ENCODE measurements at regions not wholly inside any gene's neighbourhood (a gene's known extent, or its start where the extent isn't known, plus 50 kb on each side); places are given as distances from the start of the nearest gene placed in this dataset.

DNA sequence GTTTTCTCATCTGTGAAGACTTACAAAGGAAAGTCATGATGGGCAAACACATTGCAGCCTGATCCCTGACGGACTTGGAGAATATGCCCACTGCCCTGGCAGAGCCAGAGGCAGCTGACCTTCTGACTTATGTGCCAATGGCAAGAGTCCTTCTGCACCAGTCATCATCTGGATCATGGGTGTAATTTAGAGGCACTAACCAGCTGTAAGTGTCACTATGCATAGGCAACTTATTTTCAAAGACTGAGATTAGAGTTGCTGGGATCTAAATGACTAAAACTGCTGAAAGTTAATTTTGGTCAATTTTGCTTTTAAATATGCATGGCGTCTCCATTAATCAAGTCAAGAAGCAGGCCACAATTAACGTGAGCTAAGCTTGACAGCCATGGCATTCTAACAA lies 261.2 kb downstream of the BCL11A start:
- DNase-seq = no peak

DNA sequence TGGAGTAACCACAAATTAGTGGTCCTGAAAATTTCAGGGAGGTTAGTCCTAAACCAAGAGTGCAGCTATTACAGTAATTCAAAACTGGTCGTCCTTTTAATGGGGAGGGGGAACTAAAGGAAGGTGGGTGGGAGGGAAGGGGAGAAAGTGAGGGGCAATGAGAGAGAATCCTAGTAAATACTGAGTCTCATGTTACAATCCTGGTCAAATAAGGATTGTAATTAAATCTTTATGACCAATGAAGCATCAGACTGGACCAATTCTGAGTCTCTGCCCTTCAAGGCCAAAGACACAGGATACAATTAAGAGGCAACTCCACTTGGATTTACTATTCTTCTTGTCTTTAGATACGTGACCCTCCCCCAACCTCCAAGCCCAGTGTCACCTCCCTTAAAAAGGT lies 262.9 kb downstream of the BCL11A start:
- no peak for DNase-seq

DNA sequence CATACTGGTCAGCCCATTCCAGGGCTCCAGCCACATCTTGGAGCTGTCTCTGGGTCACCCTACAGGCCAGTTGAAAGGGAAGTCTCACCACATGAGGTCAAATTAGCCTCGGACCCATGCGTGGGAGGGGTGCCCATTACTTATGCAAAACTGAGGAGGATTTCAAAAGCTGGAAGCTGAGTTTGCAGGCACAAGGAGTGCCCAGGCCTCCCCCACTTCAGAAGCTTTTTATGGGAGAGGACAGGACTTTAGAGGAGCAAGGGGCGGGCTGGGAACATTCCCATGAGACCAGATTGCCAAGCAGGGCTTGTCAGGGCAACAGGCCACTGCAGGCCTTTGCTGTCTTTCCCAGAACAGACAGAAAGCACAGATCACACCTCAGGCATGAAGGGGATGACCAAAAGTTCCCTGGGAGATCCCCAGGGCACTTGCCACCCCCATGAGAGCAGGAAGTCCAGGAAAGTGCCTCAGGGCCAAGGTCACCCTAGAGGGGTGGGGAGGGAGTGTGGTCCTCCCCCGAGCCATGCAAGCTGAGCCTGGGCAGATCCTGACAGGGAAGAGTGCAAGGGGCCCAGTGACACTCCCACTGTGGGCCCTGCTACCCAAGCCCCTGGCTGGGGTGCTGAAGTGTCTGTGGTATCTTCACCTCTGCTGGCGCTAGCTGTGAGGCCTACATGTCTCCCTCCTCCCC lies 267.7 kb downstream of the BCL11A start:
- DNase-seq = no peak

DNA sequence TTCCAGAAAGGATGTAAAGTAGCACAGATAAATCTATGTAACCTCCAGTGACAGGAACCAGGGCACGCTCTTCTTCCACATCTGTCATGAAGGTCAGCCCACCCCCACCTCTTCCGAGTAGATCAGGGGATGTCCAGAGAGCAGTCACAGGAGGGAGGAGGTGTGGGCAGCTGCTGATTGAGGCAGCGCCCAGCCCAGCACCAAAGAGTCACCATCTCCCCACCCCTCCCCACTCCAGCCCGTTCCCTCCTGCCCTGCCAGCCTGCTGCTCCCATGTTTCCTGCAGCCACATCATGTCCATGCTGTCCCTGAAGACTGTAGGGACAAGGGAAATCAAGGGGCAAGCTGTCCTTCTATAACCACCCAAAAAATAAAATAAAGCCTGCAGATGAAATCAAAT lies 269.8 kb downstream of the BCL11A start:
- no peak for DNase-seq

DNA sequence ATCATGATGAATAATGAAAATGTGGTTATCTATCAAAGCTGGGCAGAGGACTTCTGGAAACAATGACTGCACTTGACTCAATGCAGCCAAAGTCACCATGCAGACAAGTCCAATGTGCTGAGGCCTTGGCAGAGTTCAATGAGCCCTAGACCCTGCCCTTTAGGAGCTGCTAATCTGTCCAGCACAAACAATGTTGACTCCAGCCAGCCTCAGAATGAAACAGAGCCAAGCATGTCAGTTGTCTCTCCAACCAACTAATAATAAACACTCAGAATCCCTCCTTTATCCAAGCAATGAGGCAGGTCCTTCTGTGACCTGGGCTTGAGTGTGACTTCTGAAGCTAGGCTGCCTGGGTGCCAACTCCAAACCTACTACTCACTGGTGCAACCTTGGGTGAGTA lies 270.6 kb downstream of the BCL11A start:
- no peak for DNase-seq

DNA sequence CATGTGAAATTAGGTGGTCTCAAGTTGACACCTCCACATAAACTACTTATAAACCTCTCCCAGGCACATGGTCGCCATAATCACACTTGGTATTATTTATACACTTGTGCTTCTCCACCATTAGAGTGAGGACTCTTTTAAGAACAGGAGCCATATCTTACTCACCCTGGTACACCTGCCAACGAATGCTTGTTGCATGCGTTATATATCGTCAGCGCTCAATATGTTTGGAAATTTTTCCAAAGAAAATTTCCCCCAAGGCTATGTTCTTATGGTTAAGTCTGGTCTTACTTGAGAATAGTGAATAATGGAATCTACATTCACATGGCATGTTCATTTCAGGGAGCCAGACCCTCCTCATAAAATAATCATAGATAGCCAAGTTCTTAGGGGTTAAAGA lies 271.7 kb downstream of the BCL11A start:
- DNase-seq = no peak

DNA sequence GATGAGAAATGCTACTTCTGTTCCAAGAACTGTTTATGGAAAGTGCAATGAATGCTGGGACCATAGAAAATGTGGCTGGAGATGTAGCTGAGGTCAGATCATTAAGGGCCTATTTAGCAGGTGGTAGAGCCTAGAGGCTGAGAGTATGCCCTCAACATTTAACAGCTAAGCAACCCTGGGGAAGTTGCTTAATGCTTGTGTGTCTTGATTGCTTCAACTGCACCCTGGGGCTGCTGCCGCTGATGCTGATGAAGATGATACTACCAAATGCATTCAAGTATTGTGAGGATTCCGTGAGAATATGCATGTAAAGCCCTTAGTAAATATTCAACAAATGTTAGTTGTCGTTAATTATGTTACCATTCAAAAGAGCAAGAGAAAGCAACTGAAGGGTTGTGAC lies 273.2 kb downstream of the BCL11A start:
- DNase-seq = peak; percentile 18

DNA sequence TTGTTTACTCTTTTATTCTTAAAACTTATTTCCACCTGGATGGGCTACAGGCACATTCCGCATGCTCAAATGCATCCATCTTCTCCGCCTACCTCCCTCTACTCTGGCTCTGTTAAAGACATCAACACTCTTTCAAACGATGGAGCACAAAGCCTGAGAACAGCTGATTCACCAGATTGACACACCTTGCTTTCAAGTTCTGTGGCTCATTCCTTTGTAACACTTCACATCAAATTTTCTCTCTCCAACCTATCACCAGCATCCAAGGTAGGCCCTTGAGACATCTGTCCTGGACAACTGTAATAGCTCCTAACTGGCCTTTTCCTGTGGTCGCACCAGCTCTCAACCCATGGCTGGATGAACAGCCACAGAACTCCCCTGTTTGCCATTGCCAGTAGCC lies 274.5 kb downstream of the BCL11A start:
- DNase-seq = no peak

DNA sequence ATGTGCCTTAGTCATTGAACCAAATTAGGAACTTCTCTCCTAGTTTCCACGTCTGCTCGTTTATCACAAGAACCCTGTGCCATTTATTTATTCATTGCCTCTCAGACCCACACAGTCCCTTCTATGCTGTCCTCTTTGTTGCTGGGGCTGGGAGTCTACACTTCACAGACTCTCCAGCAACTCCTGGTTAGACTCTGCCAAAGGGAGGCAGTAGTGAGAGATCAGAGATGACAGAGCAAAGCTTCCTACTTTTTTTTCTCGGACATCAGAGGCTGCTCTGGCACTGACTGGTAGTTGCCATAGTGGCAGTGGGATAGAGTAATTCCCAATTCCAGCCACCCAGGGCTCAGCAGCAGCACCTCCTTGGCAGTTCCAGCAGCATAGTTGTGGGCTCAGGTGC lies 277.5 kb downstream of the BCL11A start:
- DNase-seq = no peak

DNA sequence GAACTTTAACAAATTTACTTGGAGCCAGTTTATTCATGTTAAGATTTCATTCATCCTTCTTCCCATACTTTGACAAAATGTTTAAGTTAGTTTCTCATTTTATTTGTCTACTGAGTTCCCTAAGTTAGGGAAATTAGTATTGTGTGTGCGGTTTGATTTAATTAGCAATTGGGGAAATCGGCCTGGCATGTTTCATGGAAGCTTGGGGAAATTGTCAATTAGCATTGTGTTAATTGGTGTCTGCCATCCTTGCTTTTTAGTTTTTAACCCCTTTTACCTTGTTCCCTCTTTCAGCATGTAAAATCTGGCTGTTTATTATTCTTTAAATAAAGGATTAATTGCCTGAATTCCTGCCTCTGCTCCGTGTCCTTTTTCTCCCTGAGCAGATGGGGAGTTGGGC lies 279.6 kb downstream of the BCL11A start:
- DNase-seq = no peak

DNA sequence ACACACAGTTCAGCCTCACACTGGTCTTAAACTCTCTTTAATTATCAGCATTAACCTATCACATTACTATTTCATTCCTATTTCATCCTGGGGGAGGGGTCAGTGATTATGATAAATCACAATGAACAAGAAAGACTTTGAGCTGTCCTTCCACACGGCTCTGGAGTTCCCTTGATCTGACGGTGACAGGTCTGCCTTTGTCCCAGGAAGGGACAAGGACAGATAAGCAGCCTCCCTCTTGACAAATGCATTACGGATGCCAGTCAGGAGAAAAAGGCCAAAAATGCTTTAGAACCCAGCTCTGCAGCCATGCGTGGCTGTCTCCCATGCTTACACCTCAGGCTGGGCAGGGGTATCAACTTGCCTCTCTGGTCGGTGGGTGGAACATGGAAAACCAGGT lies 281.7 kb downstream of the BCL11A start:
- DNase-seq = no peak

DNA sequence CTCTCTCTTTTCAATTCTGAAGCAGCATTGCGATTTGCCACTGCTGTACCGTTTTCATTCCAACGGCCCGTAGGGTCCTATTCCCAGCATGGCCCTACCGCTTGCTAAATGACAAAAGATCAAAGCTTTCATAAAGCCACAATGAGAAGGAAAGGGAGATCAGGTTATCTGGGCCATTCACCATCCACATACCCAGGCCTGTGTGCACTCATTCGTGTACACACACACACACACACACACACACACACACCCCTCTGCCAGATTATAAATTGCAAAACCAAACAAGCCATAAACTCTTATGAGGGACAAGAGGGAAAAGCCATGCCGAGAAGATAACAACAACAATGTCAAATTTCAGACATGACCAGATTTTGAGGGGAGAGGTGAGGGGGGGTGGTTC lies 282.3 kb downstream of the BCL11A start:
- no peak for DNase-seq

DNA sequence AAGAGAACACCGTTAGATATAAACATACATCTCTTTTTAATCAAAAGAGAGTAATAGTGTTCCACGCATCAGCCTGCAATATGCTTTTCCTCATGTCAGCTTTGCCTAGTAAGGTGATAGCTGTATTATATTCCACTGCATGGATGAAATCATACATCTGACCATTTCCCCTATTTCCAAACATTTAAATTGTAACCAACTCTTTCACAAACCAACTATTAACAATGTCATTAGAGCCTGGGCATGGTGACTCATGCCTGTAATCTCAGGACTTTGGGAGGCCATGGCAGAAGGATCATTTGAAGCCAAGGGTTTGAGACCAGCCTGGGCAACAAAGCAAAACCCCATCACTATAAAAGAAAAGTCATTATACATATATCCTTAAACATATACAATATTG lies 284.8 kb downstream of the BCL11A start:
- no peak for DNase-seq

DNA sequence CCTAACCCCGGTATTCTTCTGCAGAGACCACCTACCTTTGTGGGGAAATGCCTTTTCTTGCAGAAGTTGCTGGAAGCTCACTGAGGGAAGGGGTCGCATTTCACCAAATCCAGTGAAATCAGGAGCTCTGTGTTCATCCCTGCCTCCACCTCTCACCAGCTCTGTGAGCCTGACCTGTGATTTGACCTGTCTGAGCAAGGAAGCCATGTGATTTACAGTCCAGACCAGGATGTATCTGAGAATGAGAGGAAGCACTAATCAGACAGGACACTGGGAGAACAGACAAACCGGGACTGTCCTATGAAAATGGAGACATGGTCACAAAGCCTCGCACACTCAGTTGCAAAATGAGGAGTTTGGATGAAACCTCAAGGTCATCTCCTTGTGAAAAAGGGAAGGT lies 285.4 kb downstream of the BCL11A start:
- DNase-seq = no peak

DNA sequence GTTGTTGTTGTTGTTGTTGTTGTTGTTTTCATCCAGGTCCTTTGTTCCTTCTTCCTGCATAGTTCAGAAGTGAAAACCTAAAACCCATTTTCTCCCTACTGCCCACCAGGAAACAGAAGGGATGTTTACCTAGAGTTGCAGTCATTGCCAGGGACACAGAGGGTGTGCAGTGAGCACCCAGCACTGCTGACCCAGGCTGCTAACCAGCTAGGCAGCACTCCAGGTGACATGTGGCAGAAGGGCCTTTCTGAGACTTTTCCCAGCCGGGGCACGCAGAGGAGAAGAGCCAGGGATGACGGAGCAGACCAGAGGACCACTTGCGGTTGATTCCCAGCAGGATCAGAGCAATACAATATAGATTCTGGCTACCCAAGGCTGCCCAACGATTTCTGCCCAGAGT lies 286.3 kb downstream of the BCL11A start:
- DNase-seq = no peak

DNA sequence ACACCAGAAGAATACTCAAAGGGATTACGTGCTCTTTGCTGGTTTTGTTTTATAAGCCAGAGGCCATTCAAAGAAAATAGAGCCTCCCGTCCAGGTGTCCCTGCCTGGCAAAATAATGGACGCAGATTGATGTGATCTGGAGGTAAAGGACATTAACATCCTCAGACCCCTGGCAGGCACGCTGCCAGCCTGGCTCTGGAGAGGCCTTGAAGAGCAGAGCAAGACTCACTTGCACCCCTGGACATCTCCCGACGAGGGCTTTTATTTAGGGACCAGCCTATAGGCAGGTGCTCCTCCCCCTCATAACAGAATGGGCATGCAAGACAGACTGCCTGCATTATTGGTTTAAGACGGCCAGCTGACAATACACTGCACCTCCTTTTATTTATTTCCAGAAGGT lies 291.3 kb downstream of the BCL11A start:
- DNase-seq = no peak

DNA sequence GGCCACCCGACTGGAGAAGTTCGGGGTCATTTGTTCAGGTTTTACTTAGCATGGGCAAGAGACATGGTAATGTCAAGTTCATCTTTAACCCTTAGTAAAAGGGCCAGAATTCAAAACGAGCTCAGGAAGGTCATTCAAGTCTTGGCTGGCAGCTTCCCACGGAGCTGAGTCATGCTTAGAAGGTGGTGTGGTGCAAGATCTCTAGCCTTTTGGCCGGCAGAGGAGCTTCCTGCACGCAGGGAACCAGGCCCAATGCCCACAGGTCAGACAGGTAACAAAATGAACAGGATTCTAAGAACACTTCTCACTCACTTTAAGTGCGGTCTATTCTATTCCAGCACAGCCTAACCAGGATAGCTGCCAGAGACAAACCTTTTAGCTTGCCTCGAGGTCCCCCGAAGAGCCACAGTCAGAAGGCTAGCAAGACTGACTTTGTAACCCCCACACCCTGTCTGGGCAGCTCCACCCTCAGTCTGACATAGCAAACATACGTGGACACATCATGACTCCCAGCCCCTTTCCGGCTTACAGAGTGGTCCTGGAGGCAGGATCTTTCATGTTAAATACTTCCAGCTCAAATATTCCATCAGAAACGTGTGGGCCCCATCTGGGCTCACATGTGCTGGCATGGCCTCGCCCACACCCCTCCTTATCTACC lies 292.7 kb downstream of the BCL11A start:
- peak; percentile 13 for DNase-seq

DNA sequence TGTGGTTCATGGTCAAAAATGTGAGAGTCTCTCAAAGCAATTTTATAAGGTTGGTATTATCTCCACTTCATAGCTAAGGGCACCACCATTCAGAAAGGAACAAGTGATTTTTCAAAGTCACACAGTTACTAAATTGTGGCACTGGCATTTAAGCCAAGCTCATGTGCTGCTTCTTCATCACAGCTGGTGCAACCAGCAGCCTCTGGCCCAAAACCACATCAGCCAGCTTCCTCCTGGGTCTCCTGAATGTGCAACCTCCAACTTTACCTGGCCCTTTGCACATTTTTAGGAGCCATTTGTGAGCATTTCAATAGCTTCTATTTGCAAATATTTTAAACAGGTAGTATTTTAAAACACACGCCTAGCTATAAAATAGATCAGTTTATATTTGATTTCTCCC lies 293.7 kb downstream of the BCL11A start:
- DNase-seq = peak; percentile 11

DNA sequence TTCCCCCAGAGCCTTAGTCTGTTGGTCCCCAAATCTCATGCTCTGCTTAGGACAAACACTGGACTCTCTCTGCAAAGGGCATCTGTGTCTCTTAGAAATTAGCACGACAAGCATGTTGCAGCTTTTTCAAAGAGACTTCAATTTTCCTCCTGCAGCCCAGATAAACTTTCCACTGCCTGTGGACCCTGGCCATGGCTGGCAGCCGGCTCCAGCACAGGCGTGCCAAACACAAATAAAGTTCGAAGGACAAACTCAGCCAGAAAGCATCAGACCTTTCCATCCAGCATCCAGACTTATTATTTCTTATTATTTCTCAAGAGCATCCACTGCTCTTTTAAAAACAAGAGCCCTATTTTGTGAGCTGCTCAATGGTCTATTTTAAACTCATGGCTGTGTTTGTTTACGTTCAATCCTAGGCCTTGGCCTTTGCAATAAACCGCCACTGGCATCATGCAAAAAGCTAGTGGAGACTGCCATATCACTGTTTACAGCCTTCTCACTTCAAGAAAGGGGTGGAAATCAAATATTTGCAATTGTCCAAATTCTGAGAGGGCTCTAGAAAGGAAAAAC lies 300.8 kb downstream of the BCL11A start:
- DNase-seq = no peak

DNA sequence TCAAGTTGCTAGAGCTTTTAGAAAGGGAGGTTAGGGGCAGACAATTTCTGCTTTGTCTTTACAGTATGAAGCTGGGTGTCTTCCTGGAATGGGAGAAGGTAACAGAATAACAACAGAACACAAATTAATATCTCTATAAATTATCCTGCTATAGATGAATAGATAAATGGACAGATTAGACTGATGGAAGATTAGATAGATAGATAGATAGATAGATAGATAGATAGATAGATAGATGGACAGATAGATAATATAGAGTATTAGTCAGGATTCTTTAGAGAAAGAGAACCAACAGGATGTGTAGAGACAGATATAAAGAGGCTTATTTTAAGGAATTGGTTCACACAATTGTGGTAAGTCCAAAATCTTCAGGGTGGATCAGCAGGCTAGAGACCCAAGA lies 302.2 kb downstream of the BCL11A start:
- no peak for DNase-seq

DNA sequence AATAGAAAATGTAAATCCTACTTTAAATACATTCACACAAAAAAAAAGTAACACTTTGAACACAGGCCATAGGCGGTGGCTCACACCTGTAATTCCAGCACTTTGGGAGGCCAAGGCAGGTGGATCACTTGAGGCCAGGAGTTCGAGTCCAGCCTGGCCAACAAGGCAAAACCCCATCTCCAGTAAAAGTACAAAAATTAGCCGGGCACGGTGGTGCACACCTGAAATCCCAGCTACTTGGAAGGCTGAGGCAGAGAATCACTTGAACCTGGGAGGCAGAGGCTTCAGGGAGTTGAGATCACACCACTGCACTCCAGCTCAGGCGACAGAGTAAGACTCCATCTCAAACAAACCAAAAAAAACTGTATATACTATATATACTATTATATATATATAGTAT lies 303.6 kb downstream of the BCL11A start:
- DNase-seq = no peak

DNA sequence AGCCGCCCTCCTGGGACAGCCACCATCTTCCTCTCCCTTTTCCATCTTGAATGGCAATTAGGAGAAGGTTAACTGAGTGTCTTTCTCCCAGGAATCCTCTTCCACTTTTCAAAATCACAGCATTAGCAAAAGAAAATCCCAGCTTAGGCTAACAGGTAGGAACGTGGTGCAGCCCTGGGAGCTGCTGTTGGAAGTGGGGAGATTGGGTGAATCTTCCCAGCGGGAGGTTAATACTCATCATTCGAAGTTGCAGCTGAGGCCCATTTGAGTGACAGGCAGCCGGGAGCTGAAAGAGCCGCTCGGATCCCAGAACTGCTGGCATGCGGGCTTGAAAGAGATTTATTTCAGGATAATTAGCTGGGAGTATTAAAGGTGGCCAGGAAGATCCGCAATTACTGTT lies 306.0 kb downstream of the BCL11A start:
- DNase-seq = no peak

DNA sequence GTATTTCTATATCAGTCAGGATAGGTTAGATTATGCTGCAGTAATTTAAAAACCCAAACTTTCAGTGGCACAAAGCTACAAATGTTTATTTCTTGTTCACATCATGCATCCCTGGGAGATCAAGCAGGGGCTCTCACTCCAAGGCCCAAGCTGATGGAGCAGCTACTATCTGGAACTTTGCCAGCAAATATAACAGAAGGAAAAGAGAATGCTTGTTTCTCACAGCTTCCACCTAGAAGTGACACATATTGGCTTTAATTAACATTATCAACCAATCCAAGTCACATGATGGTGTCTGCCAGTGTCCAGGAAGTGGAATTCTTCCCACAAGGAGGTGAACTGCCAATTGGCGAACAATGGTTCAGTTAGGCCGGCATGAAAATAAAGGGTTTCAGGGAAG lies 306.9 kb downstream of the BCL11A start:
- DNase-seq = no peak

DNA sequence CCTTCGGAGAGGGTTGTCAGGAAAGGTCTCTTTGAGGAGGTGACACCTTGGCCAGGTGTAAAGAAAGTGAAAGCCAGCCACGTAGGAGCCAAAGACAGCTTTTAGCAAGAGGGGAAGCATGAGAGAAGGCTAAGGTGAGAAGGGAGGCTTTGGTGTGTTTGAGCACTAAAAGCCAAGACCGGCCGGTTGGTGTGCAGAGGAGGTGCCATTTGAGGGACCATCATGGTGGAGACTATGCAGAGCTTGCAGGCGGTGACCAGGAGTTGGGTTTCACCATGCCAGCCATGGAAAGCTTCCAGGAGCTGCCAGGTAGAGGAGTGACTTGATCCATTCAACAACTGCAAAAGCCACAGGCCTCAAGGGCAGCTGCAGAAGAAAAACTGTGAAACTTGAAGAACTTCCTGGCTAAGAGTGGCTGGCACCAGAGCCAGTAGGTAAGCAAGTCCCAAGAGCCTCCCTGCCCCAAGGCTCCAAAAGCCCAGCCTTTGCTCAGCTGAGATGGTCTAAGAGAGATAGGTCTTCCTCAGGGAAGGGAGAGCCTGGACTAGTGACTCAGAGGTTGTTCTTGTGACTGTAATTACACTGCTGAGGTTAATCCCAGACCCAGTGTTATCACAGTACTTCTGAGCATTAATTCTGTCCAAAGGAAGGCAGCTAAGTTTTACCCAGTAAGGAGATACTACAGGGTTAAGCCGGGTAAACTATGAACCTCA lies 319.0 kb downstream of the BCL11A start:
- no peak for DNase-seq

All from hematopoietic multipotent progenitor cell treated with erythropoietin and hydrocortisone succinate and interleukin-3 and kit ligand, for 4 days (in vitro differentiated cells).